GM19240 (cell line): ENCODE measurements at regions not wholly inside any gene's neighbourhood (a gene's known extent, or its start where the extent isn't known, plus 50 kb on each side); places are given as distances from the start of the nearest gene placed in this dataset.
"Not testable (repeated sequence)": the region's sequence is repeated elsewhere in the genome, so short reads cannot be mapped to it uniquely, and the experiment has no call there.

Experiments
- DNase-seq: peaks from one replicate; pipeline ENCODE4 v3.0.0; 2011; ENCODE audit warnings: low spot score; ENCODE audit not compliant: insufficient read length

DNA sequence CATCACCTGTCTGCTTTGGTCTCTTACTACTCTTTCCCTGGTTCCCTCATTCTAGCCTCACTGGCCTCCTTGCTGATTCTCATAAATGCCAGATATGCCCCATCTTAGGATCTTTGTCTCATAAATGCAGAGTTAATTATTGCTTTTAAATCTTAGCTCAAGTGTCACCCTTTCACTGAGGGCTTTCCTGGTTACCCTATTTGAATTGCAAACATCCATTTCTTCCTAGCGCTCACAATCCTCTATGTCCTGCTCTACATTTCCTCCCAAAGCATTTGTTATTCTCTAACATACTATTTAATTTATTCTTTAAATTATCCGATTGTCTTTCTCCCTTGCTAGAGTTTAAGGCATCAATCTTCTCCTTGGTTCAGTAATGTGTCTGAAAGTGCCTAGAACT, 296.5 kb upstream of the ADGRL4 start:
- DNase-seq, result no peak

DNA sequence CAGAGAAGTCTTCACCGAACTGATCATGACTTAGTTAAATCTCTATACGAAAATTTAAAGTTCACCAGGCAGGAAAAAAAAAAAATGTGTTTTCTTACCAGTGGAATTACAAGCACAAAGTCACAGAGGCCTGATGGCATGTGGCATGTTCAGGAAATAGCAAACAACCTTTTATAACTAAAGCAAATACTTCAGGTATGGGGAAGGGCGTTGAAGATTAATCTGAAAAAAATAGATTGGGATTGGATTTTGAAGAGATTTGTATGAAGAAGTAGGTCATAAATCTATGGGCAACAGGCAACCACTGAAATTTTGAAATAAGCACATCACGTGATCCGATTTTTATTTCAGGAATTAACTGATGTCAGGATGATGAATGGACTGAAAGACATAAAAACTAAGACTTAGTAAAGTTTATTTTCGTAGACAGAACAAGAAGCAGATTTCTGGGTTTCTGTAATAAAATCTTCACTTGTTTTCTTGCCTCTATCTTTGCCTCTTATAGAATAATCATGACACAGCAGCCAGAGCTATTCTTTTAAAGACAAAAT, 295.9 kb upstream of the ADGRL4 start:
- no peak for DNase-seq

DNA sequence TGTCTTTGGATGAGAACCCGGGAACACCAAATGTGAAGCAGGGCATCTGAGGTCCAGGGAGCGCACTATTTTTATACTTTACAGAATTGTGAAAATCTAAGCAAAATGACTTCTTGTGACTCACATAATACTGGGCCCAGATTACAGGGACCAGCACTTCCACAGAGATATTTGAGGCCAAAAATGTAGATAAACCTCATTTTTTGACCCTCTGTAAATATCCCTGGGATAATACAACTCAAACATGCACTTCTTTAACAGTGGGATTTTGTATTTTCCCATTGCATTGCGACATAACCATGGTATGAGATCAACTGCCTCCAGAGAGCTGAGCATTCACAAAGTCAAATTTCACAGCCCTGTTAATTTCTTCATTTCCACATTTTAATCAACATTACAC, 289.4 kb upstream of the ADGRL4 start:
- no peak for DNase-seq

DNA sequence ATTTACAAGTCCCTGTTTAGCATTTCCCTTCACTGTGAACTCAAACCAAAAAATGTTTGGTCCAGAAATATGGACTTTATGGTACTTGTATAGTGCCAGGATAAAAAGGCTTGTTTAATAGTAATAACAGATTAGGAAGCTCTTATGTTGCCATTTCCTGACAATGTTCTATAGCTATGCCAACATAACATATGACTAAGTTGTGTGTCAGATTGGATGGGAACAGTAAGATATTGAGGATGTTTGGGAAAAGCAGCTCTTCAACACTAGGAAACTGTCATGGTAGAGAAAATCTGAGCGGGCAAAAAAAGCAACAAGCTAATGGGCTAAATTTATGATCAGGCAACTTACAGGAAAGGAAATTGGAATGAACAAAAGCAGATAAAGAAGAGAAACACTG, 287.1 kb upstream of the ADGRL4 start:
- no peak for DNase-seq

DNA sequence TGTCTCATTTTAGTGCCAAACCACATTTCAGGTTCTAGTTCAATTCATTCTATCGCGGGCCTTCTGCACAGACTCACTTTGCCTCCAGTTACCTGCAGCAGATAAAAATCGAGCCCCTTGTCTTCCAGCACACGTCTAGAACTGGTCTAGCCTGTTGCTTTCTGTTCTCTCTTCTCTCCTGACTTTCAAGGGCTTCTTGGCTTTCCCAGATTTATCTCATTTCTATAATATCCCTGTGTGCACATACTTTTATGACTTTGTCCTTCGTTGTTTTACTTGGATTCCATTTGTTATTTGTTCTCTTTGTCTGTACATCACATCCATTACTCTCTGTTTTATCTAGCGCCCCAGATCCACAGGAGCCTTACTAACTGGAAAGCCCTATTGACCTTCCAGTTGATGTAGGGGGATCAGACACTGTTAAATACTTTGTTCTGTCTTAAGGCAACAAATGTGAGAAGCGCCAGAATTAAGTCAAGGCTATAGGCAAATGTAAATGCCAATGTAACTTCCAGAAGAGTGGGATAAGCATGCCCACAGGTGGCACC, 284.5 kb upstream of the ADGRL4 start:
- DNase-seq, result no peak

DNA sequence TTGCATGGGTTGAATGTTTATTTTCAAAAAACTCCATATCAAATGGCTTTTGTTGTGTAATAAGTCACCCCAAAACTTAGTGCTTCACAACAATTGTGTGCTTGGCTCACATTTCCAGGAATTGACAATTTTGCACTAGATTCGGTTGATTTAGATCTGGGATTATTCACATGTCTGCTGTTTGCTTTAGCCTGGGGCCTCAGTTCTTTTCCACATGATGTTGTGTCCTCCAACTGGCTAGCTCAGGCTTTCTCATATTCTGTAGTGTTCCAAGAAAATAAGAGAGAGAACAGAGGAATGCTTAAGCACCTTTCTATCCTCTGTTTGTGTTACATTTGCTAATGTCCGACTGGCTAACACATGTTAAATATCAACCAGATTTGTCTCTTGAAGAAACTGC, 281.5 kb upstream of the ADGRL4 start:
- no peak for DNase-seq

DNA sequence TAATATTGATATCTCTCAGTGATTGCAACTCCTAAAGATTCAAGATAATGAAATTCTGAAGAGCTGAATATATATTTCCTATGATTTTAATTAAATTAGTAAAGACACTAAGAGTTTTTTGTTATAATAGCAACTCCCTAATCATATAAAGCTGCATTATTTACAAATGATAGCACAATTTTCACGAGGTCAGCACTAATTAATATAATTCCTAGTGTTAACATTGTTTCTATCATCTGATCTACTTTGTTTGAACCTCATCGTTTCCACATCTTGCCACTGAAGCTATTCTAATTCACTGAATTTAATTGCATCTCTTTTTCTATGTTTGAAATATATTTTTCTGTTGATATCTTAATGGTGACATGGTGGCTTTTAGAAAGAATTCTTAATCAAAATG, 279.1 kb upstream of the ADGRL4 start:
- no peak for DNase-seq

DNA sequence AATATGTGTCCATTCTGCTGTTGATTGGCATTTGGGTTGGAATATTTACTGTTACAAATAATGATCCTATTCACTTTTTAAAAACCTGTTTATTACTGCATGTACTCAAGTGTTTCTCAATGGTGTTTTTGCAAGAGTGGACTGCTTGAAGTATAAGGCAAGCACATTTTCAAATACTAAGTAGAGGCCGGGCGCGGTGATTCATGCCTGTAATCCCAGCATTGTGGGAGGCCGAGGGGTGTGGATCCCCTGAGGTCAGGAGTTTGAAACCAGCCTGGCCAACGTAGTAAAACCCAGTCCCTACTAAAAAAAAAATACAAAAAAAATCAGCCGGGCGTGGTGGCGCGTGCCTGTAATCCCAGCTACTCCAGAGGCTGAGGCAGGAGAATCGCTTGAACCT, 276.9 kb upstream of the ADGRL4 start:
- DNase-seq, result no peak

DNA sequence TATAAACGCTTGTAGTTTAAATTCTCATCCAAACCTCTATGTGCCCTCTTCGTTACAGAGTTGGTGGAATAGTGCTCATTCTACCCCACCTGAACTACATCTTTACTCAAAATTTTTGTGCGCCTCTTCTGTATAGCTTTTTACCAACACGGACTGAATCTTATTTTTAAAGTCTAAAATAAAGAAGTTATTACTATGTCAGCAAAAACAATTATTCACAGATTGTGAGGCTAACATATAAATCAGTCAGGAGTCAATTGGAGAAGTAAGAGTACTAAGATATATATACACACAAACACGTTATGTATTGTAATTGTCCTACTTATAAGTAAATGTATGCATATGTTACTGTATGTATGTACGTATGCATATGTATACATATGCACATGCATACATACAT, 274.9 kb upstream of the ADGRL4 start:
- DNase-seq, result no peak

DNA sequence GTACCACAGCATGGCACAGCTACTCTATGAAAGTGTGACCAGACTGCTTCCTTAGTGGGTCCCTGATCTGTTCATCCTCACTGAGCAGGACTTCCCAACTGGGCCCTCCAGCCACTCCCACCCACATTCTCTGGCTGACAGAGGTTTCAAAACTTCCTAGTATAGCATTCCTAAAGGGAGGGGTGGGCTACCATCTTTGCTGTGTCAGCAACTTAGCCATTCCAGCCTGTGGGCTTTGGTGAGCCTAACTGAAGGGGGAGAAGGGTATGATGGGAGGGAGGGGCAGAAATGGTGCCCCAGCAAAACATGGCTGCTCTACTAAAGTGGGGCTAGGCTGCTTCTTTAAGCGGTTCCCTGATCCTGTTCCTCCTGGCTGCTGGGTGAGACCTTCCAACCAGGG, 265.2 kb upstream of the ADGRL4 start:
- DNase-seq, result no peak

DNA sequence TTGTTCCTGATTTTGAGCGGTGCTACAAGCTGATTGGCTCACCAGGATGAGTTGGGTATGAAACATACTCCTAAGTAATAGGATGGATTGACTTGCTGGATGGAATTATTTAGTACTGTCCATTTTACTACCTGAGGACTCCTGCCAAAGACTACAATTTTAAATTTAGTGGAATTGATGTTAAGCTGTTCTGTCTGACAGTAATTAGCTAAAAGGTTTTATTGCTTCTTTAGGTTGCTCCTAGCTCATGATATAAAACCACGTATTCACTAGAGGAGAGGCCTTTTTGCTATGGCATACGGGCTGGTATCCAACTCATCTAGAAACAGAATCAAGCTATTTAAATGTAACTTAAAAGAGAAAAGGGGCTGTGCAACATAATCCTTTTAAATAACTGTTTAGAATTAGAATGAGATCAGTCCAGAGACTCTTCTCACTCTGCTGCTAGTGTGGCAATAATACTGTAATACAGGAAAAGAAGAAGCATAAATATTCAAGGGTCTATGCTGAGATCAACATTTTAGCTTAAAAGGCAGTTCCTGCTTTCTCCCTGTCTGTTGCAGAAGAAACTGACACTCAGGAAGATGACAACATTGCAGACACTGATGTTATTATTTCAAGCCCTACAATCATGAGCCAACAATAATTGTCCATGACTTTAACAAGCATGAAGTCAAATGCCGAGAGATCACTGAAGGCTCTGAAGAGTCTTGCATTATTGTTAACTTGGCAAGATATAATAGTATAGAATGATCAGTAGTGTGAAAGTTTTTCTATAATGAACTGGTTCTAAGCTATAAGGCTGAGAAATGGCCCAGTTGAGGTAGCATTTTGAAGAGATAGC, 258.7 kb upstream of the ADGRL4 start:
- DNase-seq, result no peak

DNA sequence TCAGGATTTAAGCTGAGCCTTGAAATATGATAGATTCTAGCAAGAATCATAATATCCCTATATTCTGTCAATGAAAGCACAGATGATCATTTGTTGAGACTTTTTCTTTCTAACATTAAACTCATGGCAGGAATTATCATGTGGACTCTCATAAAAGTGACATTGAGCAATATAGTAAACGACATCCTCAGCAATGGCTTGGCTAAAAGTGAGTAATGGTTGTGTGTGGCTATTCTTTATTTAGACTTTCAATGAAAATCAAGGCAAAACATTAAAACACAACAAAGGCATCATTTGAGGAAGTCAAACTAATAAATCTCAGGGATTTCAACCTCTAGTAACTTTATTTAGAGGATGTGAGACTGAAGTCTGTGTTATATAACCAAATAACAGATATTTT, 257.8 kb upstream of the ADGRL4 start:
- DNase-seq, result no peak

DNA sequence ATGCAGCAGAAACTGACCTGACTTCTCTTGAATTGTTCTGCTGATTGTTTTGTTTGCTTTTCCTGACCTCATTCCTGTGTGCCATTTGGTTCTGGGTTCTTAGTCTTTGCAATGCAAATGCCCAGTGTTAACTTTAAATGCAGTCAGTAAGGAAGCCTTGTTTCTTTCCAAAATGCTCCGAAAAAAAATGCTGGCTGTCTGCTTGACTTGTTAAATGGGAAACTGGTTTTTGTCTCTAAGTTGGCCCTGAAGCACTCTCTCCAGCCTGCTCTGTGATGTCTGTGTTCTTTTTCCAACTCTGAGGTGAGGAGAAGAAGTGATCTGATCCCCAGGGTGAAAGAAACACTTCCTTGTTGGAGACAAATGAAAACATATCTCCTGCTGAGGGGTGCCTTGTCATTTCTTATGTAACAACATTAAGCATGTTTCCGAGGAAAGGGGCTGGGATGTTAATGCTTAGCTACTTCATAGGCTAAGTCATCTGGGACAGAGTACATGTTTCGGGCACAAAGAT, 256.3 kb upstream of the ADGRL4 start:
- no peak for DNase-seq

DNA sequence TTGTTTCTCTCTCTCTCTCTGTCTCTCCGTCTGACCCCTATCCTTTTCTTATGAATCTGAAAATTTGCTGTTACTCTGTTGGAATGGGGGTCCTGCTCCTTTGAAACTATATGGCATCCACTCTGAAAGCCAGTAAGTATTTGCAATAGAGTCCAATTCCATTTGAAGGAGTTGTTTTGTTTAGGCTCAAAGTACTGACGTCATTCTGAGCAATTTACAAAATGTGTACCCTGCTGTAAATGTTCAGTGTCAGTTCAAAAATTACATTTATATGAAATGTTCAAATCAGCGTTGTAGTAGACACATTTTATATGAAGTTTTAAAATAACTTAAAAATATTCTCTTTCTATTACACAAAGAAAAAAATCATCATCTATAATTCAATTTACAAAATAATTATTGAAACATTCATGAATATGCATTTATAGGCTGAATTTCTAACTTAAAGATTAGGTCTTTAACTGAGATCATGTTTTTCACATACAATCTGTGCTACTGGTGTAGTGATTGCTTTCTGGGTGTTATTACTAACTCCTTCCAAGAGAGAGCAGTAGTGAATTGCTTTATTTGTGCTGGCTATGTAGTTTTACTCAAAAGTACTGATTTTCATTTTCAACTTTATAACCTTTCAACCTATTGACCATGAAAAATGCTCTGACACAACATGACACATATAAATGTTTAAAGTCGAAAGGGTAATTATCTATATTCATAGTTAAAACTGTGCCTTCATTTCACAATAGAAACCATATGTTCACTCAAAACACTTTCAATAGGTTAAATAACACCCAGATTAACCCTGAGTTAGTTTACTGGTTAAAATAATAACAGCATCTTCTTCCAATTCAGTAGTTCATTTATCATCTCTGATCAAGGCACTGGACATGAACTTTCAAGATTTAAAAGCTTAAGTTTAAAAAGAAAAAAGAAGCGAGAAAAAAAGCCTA, 253.1 kb upstream of the ADGRL4 start:
- DNase-seq, result peak; percentile 4

DNA sequence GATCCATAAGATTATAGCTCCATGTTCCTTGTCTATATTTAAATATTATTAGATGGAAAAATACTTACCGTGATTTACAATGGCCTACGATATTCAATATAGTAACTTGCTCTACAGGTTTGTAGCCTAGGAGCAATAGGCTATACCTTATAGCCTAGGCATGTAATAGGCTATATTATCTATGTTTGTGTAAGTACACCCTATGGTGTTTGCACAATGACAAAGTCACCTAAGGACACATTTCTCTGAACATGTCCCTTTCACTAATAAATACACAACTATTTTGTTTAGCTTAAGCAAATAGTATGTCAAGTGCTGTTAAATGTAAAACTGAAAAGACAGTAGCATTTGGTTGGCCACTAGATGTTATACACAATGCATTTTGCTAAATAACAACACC, 248.9 kb upstream of the ADGRL4 start:
- DNase-seq, result no peak

DNA sequence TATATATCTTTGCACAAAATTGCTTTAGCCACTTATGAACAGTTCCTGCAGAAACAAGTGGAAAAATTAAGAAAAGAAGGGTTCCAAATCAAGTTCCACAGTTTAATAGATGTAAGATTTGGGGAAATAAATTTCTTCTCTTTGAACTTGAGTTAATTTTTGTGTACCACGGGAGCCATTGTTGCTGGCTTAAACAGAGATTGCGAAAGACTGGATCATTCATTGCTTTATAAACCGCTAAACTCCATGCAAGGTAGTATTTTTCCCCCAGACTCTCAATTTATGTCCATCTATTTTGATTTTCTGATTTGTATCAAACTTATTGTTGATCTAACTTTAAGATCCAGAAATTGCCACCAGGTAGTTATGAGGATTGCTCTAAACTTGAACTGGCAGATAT, 246.1 kb upstream of the ADGRL4 start:
- no peak for DNase-seq

DNA sequence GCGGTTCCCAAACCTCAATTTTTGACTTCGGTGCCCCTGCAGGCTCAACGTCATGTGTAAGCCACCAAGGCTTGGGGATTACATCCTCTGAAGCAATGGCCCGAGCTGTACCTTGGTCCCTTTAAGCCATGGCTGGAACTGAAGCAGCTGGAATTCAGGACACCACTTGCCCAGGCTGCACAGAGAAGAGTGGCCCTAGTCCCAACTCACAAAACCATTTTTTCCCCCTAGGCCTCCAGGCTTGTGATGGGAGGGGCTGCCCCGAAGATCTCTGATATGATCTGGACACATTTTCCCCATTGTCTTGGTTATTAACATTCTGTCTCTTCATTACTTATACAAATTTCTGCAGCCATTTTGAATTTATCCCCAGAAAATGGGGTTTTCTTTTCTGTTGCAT, 233.3 kb upstream of the ADGRL4 start:
- no peak for DNase-seq

DNA sequence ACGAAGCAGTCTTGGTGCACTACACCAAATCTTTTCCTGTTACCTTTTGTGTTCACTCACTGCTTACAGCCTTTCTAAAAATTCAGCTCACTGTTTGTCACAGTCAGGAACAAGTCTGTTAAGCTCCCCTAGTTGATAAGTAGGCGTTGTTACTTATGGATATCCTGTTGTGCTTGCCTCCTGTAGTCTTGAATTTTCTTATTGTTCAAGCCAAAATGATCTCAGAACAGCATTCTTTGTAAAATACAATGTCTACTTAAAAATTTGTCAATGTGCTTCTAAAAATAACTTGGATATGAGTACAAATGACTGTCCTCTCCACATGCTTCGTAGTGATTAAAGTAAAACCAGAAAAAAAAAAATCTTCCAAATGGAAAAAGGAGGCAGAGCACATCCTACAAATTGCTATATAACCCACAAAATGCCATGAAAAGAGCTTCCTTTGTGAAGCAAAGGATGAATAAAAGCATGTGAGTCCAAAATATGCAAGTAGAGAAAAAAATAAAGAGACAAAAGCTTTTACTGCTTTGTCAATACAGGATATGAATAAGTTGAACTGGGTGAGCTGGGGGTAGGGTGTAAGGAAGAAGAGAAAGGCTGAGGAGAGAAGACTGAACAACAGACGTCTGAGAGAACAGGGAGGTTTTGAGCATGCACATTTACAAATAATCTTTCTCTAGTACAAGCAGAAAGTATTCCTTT, 228.9 kb upstream of the ADGRL4 start:
- no peak for DNase-seq

DNA sequence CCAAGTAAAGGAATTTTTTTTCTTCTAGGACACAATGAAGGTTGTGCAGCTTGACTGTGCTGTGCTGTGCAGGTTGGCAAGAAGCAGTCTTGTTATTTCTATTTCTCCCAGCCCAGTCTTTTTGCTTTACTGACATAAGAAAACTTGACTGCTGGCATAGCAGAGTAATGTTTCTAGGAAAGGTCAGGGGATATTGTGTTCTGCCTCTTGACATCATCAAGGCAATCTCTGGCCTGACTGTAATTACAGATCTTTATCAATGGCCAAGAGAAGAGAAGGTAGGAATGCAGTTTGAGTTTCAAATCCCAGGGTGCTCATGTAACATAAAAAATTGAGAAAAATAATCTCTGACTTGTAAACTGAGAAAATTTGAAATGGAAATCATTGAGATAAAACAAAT, 226.3 kb upstream of the ADGRL4 start:
- no peak for DNase-seq

DNA sequence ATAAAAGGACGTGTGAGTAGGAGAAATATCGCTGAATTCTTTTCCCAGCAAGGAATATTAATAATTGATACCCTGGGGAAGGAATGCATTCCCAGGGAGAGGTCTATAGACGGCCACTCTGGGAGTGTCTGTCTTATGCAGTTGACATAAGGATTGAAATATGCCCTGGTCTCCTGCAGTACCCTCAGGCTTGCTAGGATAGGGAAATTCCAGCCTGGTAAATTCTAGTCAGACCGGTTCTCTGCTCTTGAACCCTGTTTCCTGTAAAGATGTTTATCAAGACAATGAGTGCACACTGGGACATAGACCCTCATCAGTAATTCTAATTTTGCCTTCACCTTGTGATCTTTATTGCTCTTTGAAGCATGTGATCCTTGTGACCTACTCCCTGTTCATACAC, 224.2 kb upstream of the ADGRL4 start:
- not testable (repeated sequence) for DNase-seq

DNA sequence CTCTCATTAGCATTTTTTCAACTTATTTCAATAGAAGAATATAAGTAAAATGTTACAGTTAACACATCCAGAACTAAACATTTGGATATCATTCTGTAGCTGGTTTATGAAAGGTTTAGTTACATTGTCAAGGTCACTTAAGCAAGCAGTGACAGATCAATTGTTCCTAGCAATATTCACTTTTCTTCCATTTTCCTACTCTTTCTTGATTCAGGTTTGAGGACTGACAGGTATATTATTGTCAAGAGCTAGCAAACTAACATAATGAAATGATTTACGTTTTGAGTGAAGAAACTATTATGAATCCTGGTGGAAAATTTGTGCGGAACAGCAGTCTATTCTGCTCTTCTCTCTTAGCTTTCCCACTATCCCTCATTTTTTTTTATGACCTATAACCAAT, 220.4 kb upstream of the ADGRL4 start:
- DNase-seq, result no peak
